Right lobe of liver (tissue), 6 donors: ENCODE measurements at regions not wholly inside any gene's neighbourhood (a gene's known extent, or its start where the extent isn't known, plus 50 kb on each side); places are given as distances from the start of the nearest gene placed in this dataset.
"Not testable (repeated sequence)": the region's sequence is repeated elsewhere in the genome, so short reads cannot be mapped to it uniquely, and the experiment has no call there.

Source experiments
- ATAC-seq, 4 donors: fragments of 200-7000 bp; cut with Tn5 transposase; one replicate each; pipeline ENCODE4 v1.9.1; 2020; ENCODE audit warnings: mild to moderate bottlenecking in 4 of 4, moderate library complexity in 4 of 4
- DNase-seq, 3 donors: peaks; one replicate each; pipeline ENCODE4 v3.0.0-alpha.2; 2020
- H3K27ac ChIP-seq, 3 donors: fragments of 200-600 bp; one replicate each; pipeline ENCODE4 v1.8.0; 2022
- H3K27me3 ChIP-seq, 2 donors: fragments of 200-600 bp; one replicate each; pipeline ENCODE4 v1.8.0; 2022
- H3K36me3 ChIP-seq, 4 donors: fragments of 200-600 bp; sonication (generic) in 1 of 4; one replicate each; pipeline versions ENCODE4 v1.5.1 to v1.8.0; 2017 to 2022; ENCODE audit warnings: control low read depth in 1 of 4
- H3K4me1 ChIP-seq, 4 donors: fragments of 200-600 bp; sonication (generic) in 1 of 4; one replicate each; pipeline versions ENCODE4 v1.5.1 to v1.8.0; 2017 to 2022; ENCODE audit warnings: control low read depth in 1 of 4
- H3K4me3 ChIP-seq, 3 donors: fragments of 200-600 bp; one replicate each; pipeline ENCODE4 v1.8.0; 2022
- H3K9me3 ChIP-seq, 4 donors: fragments of 200-600 bp; sonication (generic) in 1 of 4; one replicate each; pipeline versions ENCODE4 v1.5.1 to v1.8.0; 2017 to 2022; ENCODE audit warnings: control low read depth in 1 of 4
- CTCF ChIP-seq, 4 donors: fragments of 200-600 bp in 3 of 4; fragments of 450-650 bp in 1 of 4; IDR thresholded peaks; one replicate each; pipeline versions ENCODE4 v1.5.1 to v1.8.0; 2016 to 2022; ENCODE audit warnings: antibody characterized with exemption in 4 of 4, mild to moderate bottlenecking in 2 of 4
- POLR2A ChIP-seq: fragments of 450-650 bp; IDR thresholded peaks from one replicate; pipeline ENCODE4 v1.6.1; 2017; ENCODE audit warnings: antibody characterized with exemption, mild to moderate bottlenecking
- WGBS: methylation state at CpG from one replicate; pipeline ENCODE4 v1.1.6; 2018; ENCODE audit warnings: low coverage, low lambda C conversion rate; ENCODE audit not compliant: insufficient coverage; ENCODE audit errors: missing lambda C conversion rate; 5-methylcytosine and 5-hydroxymethylcytosine counted together
- intact Hi-C, 2 donors: fragments of 100-400 bp; cut with DNase I; formaldehyde crosslinking; loops; one replicate each; pipeline versions ENCODE4 v1.11.2 to v1.14.1; 2022
- donor health status: DM: no; HTN: yes; CAD: no.
- donor health status: DM: no; HTN: no; CAD: no.
- donor health status: DM: no; HTN: no; CAD: no.
- donor health status: DM: no; HTN: yes; CAD: no.
- donor health status: DM: no; HTN: yes; CAD: no.

GRCh38 chr5:82538339-82539034, 260.3 kb upstream of the RPS23 start:
- ATAC-seq (no peak), DNase-seq (no peak)
- H3K4me3 ChIP-seq, result no peak overlapping the region
- TF ChIP-seq CTCF (IDR thresholded peaks at IDR 0.05) (no peak), POLR2A (no peak)
- H3K27ac ChIP-seq, result no peak overlapping the region
- H3K36me3 ChIP-seq, result no peaks in the 10 kb centered on the region
- H3K9me3 ChIP-seq, result no peaks in the 10 kb centered on the region
- intact Hi-C loops, result no loop called here
- H3K27me3 ChIP-seq, result no peaks in the 10 kb centered on the region
- H3K4me1 ChIP-seq, result peaks cover 0 to 6% (median 0%) of the 10 kb centered on the region in 4 donors
- 55% methylated on average over 5 of the region's 5 CpGs for WGBS

- no peak overlapping the region for H3K4me3 ChIP-seq
- H3K9me3 ChIP-seq, result no peaks in the 10 kb centered on the region
- H3K4me1 ChIP-seq, result peaks cover 0 to 6% (median 0%) of the 10 kb centered on the region in 4 donors
- 90% methylated on average over 10 of the region's 10 CpGs for WGBS
- H3K36me3 ChIP-seq, result no peaks in the 10 kb centered on the region
- H3K27ac ChIP-seq, result no peak overlapping the region
- no peaks in the 10 kb centered on the region for H3K27me3 ChIP-seq
- DNase-seq, result no peak
- TF ChIP-seq POLR2A (no peak), CTCF (IDR thresholded peaks at IDR 0.05) (no peak)
- ATAC-seq, result no peak
- intact Hi-C loops, result no loop called here
These were observed 259.6 kb upstream of the RPS23 start for GRCh38 chr5:82537687-82538306.

- WGBS, result 38% methylated on average over 1 of the region's 1 CpG
- DNase-seq (no peak), ATAC-seq (no peak)
- H3K9me3 ChIP-seq, result no peaks in the 10 kb centered on the region
- H3K36me3 ChIP-seq, result no peaks in the 10 kb centered on the region
- intact Hi-C loops, result no loop called here
- H3K27ac ChIP-seq, result no peak overlapping the region
- no peaks in the 10 kb centered on the region for H3K27me3 ChIP-seq
- H3K4me3 ChIP-seq, result no peak overlapping the region
- TF ChIP-seq CTCF (IDR thresholded peaks at IDR 0.05) (no peak), POLR2A (no peak)
- peaks cover 0 to 6% (median 0%) of the 10 kb centered on the region in 4 donors for H3K4me1 ChIP-seq
These were observed 256.8 kb upstream of the RPS23 start for GRCh38 chr5:82534986-82535385.

GRCh38 chr5:82532075-82532474, 253.9 kb upstream of the RPS23 start:
- H3K4me1 ChIP-seq, DNase-seq, H3K27me3 ChIP-seq, H3K36me3 ChIP-seq, ATAC-seq, H3K27ac ChIP-seq, H3K4me3 ChIP-seq, H3K9me3 ChIP-seq, intact Hi-C loops: not testable (repeated sequence)
- WGBS, result 100% methylated on average over 1 of the region's 2 CpGs

- intact Hi-C loops, result no loop called here
- Histone ChIP-seq H3K9me3 (no peaks in the 10 kb centered on the region), H3K4me3 (no peak overlapping the region), H3K27me3 (no peaks in the 10 kb centered on the region), H3K27ac (no peak overlapping the region), H3K36me3 (no peaks in the 10 kb centered on the region), H3K4me1 (no peaks in the 10 kb centered on the region)
- DNase-seq, result no peak
- 79% methylated on average over 2 of the region's 2 CpGs for WGBS
- no peak for ATAC-seq
- TF ChIP-seq CTCF (IDR thresholded peaks at IDR 0.05) (no peak), POLR2A (no peak)
These were observed 248.4 kb upstream of the RPS23 start for GRCh38 chr5:82526540-82526939.
